HG03097 (cell line): ENCODE measurements at regions not wholly inside any gene's neighbourhood (a gene's known extent, or its start where the extent isn't known, plus 50 kb on each side); places are given as distances from the start of the nearest gene placed in this dataset.
"Not testable (repeated sequence)": the region's sequence is repeated elsewhere in the genome, so short reads cannot be mapped to it uniquely, and the experiment has no call there.

Experiments used
- ATAC-seq: cut with Tn5 transposase; IDR thresholded peaks from one replicate; pipeline ENCODE4 v1.9.1; 2021; ENCODE audit not compliant: unreplicated experiment, low FRiP score

DNA sequence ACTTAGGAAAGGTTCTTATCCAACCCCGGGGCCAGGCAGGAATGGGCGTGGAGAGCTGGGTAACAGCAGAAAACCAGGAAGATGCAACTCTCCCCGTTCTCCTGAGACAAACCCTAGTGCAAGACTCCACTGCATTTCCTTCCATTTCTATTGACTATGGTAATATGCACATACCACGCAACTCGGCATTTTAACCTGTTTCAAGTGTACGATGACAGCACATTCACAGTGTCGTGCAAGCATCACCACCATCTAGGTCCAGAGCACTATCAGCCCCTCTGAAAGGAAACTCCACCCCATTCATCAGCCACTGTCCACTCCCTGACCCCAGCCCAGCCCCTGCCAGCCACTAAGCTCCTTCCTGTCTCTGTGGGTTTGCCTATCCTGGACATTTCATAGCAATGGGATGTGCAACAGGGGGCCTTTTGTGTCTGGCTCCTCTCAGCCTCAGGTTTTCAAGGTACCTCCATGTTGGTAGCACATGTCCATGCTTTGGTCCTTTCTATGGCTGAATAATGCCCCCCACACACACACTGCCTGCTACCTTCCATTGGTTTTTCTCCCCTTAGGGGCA lies 441.9 kb downstream of the SOX9 start:
- no peak for ATAC-seq

DNA sequence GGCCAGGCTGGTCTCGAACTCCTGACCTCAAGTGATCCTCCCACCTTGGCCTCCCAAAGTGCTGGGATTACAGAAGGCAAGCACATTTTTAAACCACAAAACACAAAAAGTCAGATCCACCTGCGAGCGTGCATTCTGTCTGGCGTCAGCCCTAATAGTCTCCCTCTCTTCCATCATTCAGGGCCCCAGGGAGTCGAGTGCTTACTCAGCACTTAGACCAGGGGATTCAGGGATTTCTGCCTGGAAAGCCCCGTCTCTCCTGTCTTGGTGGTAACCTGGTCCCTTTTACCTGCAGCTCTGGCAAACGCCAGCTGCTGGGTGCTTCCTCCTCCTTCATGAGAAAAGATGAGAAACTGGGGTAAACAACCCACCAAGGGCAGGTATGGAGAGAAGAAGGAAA lies 443.1 kb downstream of the SOX9 start:
- ATAC-seq: no peak

DNA sequence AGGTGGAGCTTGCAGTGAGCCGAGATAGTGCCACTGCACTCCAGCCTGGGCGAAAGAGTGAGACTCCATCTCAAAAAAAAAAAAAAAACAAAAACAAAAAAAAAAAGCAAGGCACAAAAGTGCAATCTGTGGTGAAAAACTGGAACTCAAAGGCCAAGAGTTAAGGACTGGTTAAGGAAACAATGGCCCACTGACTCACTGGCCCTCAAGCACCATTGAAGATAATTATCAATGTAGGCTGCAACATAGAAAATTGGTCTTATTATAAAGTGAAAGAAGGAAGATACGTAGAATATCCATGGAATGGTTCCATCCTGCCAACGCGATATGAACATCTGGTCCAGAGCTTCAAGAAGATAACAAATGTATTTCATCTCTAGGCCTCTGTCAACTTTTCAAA lies 444.2 kb downstream of the SOX9 start:
- no peak for ATAC-seq

DNA sequence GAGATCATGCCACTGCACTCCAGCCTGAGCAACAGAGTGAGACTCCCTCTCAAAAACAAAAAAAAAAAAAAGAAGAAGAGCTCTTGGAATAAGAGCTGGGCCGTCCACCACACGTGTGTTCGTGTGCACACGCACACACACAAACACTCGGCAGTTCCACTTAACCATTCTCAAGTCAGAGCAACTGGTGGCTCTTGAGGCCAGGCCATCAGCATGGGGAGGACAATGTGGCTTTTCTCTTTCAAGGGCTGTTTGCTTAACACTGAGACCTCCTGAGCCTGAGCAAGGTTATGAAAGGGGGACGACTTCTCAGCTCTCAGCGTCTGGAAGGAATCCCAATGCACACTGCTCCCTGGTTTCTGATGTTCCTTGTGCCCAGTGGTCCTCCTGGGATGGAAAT lies 444.9 kb downstream of the SOX9 start:
- ATAC-seq: no peak

DNA sequence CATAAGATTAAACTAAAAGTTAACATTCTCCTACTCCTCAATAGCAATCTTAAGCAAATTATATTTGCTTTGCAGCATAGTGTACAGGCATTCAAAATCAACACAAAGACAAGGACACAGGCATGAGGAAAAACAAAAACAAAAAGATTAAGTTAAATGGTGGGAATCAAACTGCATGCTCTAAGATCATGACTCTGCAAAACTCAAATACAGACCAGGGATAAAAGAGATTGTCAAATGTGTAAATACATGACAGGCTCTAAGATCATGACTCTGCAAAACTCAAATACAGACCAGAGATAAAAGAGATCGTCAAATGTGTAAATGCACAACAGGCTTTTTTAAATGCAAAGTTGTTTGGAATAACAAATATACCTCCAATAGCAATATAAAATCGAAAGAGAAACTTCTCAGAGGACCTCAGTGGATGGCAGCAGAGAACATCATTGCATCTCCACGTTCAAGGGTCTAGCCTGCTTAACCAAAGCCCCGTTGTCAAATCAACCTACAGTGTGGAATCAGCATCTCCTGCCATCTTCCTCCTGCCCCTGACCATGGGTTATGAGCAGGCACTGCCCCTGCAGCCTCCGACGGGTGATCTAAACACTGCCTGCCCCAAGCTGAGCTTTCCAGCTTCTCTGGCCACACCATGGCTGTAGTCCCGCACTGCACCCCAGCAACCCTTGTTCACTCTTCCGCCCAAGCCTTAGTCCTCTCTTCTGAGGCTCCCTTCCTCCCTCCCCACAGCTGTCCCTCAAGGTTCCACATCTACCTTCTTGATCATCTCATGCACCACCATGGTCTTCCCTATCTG lies 446.1 kb downstream of the SOX9 start:
- no peak for ATAC-seq

DNA sequence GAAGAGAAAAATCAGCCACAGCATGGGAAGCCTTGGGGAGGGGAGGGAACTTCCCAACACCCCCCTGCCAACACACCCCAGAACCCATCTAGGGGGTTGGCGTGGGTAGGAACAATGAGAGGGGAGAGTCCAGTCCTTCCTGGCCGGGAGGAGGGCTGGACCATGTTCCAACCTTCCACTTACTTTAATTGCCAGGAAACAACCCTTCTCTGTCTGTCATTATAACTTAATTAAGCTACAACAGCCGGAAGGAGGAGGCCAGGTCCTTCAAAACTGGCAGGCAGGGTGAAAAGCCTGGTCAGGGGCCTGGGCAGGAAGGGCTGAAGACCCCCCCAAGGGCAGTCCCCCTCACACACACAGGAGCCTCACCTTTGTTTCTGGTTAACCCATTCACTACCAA lies 447.0 kb downstream of the SOX9 start:
- ATAC-seq: no peak

DNA sequence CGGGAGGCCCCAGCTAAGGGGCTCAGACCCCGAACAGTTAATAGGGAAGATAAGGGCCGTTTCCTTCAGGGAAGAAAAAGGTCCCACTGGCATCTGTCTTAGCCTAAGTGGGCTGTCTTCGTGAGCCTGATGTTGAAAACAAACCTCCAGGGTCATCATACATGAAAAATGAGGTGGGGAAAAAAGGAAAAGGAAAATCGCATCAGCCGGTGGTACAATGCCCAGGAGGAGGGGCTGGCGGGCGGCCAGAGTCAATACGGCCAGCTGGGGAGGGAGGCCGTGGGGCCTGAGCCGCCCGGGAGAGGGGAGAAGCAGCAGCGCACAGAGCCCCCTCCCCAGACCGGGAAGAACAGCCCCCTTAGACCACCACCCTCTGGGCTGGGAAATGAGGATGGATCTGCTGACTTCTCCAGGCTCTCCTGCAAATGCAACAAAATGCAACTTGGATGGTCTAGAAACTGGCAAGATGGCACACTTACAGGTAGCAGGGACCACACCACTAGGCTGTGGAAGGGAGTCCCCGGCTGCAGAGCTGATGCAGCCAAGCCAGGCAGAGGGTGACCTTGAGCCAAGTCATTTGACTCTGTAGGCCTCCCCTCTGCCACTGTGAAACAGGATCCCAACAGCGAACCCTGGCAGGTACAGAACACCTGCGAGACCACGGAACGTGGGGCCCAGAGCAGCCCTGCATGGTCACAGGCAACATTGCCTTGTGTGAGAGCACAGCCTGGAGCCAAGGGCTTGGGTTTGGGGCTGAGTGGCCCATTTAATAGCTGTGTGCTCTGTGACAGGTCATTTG lies 448.5 kb downstream of the SOX9 start:
- no peak for ATAC-seq

DNA sequence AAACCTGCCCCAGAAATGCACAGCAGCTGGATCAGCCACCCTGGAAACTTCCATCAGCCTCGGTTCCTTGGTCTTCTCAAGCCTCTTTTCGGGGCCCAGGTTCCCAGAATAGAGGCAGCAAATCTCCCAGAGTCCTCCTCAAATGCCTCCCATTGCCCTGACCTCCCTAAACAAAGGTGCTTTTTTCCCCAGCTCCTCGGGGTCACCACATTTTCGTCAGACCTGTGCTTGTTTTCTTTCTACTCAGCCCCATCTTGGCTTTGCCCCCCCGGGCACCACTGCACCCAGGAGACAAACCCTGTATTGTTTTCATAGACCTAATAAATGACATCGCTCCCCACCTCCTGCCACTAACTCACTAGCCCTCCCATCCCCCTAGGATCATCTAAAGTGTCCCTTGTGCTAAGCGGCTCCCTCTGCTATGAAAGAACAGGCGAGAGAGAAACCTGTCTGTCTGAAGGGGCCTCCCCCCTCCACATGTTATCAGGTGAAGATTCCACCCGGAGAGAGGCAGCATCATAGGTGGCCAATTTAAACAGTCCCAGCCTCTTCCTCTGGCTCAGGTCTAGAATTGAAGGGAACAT lies 451.1 kb downstream of the SOX9 start:
- ATAC-seq: no peak

DNA sequence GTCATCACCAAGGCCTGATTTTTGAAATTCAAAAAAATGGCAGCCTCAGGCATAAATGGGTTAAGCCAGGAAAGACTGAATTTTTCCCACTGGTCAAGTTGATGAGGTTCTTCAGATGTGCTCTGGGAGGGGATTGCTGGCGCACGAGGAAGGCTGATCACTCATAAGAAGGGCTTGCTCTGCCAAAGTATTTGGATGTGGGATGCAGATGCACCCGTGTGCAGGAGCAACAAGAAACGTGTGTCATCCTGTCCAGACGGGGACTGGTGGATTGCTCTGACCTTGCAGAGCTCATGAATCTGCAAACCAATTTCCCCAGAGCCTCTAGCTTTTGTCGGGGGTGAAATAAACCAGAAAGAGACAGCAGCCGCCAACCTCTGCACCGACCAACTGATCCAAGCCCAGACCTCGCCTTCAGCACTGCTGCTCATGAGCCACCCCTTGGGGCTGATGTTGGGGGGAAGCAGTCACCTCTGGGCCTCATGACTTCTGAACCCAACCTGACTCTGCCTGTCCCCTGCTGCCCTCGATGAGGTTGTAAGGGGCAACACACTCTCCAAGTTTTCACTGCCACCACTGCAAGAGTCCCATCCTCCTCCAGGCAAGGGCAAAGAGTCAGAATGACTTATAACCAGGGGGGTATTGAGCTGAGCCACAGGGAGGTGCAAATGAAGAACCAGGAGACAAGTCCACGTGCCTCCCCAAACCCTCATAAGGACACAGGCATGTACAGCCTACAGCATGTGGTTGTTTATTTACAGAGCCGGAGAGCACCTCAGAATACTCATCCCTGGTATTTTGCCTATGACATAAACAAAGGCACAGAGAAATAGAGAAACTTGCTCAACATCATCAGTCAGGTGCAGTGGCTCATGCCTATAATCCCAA lies 452.0 kb downstream of the SOX9 start:
- no peak for ATAC-seq

DNA sequence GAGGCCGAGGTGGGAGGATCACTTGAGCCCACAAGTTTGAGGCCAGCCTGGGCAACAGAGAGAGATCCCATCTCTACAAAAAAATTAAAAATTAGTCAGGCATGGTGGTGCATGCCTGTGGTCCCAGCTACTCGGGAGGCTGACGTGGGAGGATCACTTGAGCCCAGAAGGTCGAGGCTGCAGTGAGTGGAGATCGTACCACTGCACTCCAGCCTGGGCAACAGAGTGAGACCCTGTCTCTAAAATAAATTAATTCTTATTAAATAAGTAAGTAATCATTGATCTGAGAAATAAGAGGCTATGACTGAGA lies 452.6 kb downstream of the SOX9 start:
- ATAC-seq: not testable (repeated sequence)

DNA sequence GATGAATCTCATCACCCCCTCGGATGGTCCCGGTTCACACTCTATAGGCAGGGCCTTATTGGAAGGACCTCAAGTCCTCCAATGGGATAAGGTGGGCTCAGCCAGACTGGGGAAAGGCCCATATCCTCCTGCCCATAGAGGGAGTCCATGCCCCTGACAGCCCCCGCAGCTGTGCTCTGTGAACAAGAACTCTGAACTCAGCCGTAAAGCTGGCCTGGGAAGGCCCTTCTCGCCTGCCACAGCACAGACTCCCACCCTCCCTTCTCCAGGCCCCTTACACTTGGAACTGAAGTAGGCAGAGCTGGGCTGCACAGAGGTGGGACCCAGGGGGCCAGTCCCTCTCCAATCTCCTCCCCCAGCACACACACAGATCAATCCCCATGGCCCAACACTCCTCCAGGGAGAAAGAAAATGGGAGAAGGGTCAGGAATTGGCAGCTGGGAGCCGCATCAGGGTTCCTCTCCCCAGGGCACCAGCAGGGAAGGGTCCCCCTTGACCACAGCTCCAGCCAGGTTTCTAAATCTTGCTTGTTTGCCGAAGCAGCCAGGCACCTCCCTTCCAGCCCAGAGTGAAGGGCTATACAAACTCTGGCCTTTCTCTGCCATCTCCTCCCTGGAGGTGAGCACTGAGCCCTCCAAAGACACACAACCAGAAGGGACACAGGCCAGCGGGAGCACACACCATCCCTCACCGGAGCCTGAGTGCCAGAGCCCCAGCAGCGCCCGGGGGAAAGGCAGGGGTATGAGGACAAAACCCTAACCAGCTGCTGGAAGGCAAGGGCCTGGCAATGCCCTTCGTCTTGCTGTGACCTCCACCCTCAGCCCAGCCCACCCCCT lies 454.1 kb downstream of the SOX9 start:
- no peak for ATAC-seq

DNA sequence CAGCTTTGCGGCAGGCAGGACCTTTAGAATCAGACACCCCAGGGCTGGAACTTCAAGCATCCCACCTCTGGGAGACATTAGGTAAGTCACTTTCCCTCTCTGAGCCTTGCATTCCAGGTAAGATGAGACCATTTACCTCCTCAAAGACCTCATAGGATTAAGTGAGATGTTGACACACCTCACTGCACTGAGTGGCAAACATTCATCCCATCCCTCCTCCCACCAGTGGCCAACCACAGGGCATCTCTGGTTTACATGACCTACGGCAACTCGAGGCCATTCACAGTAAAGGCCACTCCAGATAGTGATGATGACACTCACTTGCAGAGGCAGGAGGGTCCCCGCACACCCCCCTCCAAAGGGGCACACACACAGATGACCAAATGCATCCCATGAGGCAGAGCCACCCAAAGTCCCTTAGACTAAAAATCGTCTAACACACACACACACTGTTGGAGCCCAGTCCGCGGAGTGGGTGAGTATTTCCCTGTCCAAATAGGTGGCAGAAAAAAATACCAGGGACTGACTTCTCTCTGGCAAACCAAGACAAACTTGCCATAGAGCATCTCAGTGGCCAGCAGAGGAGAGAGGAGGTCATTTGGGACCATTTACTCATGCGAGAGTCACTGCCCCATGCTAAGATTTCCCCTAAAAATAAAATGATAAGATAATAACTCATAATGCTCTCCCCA lies 454.9 kb downstream of the SOX9 start:
- no peak for ATAC-seq

DNA sequence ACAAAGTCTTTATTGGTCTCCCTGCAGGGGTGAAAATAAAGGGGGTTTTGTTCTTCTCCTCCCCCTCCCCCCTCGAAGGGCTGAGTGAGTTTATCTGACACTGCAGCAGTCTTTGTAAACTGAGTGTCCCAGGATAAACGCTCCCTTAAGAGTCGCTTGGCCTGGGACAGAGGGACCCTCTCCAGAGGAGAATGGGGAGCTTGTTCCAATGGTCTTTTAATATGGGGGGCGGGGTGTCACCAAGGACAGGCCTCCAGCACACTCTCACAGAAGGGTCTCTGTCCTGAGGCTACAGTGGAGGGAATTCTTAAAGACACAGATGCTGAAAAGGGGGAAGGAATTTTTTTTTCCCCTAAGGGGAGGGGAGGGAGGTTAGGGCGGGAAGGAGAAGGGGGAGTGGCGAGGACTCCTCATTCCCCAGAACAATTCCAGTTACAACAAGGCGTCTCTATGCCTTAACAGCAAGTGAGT lies 455.5 kb downstream of the SOX9 start:
- no peak for ATAC-seq

DNA sequence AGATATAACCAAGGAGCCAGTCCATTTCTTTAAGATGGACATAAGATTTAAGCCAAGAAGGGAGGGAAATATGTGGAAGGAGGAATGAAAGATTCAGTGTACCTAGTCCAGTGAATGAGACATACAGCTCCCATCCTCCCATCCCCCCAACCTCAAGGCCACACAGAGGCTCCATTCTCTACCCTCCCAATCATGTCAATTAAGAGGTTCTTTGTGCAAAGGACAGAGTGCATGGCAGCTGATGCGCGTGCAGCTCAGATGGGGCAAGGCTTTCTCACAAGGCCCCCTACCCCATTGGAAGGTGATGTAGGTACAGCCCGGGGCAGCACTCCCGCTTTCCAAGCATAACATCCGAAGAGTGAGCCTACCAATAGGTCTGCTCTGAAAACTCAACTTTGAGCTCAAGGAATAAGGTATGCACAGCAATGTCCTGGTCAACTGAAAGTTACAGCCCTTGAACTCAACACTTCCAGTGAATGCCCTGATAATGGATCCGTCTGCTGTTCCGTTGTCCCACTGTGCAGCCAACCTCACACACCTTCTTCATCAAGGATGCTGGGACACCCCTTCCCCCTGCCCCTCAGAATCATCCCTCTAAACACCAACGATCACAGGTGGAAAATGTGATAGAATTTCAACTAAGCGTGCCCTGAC lies 458.1 kb downstream of the SOX9 start:
- no peak for ATAC-seq

DNA sequence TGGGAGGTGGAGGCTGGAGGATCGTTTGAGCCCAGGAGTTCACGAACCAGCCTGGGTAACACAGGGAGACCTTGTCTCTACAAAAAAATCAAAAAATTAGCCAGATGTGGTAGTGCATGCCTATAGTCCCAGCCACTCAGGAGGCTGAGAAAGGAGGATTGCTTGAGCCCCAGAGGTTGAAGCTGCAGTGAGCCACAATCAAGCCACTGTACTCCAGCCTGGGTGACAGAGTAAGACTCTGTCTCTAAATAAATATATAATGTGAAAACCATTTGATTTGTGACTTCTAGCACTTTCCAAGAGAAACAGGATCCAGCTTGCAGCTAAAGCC lies 459.1 kb downstream of the SOX9 start:
- ATAC-seq: no peak

DNA sequence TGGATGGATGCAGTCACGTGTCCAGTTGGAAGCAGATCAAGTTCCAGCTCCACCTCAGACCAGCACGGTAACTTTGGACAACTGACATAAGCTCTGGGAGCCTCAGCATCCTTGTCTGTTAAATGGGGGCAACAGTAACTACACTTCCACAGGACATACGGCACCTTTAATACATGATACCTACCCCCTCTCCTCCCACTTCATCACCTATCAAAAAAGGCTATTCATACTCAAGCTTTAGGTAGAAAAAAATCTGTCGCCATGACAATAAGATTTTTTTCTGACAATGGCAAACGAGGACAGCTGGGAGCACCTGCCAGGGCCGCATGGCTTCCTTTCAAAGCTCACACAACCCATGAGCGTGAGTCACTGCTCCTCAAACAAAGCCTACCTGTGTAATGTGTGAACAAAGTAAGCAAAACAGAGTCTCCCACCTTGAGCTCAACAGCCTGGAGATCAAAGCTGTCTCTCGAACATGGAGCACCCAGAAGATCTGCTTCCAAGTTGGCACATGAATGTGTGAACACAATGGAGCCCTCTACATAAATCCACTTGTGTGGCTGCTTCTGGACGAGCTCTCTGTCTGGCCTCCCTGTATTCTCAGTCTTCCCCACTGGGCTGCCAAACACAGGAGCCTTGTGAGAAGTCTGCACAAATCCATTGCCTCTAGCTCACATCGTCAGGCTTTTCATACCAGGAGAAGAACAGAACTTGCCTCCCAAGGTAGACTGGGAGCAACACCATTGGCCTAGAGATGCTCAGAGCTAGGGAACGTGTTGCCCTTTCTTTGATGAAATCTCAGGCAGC lies 459.7 kb downstream of the SOX9 start:
- no peak for ATAC-seq

DNA sequence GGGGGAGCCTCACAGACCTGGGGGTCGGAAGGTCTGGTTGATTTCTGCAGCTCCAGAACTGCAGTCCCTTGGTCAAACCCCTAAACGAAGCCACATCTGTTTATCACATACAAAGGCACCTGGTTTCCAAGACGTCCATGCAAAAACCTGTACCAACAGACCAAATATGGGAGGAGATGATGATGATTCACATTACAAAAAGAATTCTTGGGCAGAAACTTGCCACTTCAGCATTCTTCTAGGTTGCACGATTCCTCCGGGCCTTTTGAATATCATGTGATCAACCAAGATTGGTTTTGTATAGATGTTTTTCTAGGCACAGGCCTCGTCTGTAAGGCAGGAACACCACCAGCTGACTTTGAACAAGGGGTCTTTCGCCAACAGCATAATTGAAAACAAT lies 466.3 kb downstream of the SOX9 start:
- no peak for ATAC-seq
